Stimulated activated naive CD4-positive, alpha-beta T cell (primary cell): ENCODE measurements at regions not wholly inside any gene's neighbourhood (a gene's known extent, or its start where the extent isn't known, plus 50 kb on each side); places are given as distances from the start of the nearest gene placed in this dataset.

Source experiments
- DNase-seq, 6 experiments: peaks; one replicate each; lab custom pipeline; 2025; lab: John Stamatoyannopoulos, UW

- DNase-seq: no peak
These were observed 174.2 kb downstream of the BUD13 start for GRCh38 chr11:116598556-116598955.

GRCh38 chr11:116598036-116598435 is 174.8 kb downstream of the BUD13 start:
- no peak for DNase-seq

- DNase-seq: no peak
These were observed 176.2 kb downstream of the BUD13 start for GRCh38 chr11:116596346-116597260.

GRCh38 chr11:116595305-116595880 is 177.4 kb downstream of the BUD13 start:
- no peak for DNase-seq

GRCh38 chr11:116590844-116591570 is 181.8 kb downstream of the BUD13 start:
- DNase-seq: no peak

- DNase-seq: no peak
These were observed 183.4 kb downstream of the BUD13 start for GRCh38 chr11:116589402-116589801.

- no peak for DNase-seq
These were observed 186.4 kb downstream of the BUD13 start for GRCh38 chr11:116586392-116586791.

- no peak for DNase-seq
These were observed 190.2 kb downstream of the BUD13 start for GRCh38 chr11:116582571-116582970.

GRCh38 chr11:116581349-116581748 is 191.4 kb downstream of the BUD13 start:
- no peak for DNase-seq

- no peak for DNase-seq
These were observed 192.0 kb downstream of the BUD13 start for GRCh38 chr11:116580799-116581198.

GRCh38 chr11:116579857-116580727 is 192.7 kb downstream of the BUD13 start:
- no peak for DNase-seq

- DNase-seq: no peak
These were observed 193.6 kb downstream of the BUD13 start for GRCh38 chr11:116579031-116579653.

- DNase-seq: no peak
These were observed 194.8 kb downstream of the BUD13 start for GRCh38 chr11:116577956-116578355.

GRCh38 chr11:116577273-116577672 is 195.5 kb downstream of the BUD13 start:
- DNase-seq: no peak

- DNase-seq: no peak
These were observed 196.3 kb downstream of the BUD13 start for GRCh38 chr11:116576526-116576925.

GRCh38 chr11:116567721-116568242 is 205.0 kb downstream of the BUD13 start:
- no peak for DNase-seq

GRCh38 chr11:116563712-116564047 is 209.1 kb downstream of the BUD13 start:
- no peak for DNase-seq

- DNase-seq: no peak
These were observed 209.6 kb downstream of the BUD13 start for GRCh38 chr11:116563028-116563711.

- no peak for DNase-seq
These were observed 212.2 kb downstream of the BUD13 start for GRCh38 chr11:116560589-116560988.

GRCh38 chr11:116558504-116559211 is 214.1 kb downstream of the BUD13 start:
- no peak for DNase-seq
